Ishikawa (cell line): ENCODE measurements at regions not wholly inside any gene's neighbourhood (a gene's known extent, or its start where the extent isn't known, plus 50 kb on each side); places are given as distances from the start of the nearest gene placed in this dataset.

ENCODE experiments used
- CEBPB ChIP-seq: IDR thresholded peaks from 2 replicates; pipeline ENCODE4 v1.6.1; 2012
- CREB1 ChIP-seq: IDR thresholded peaks from 2 replicates; pipeline ENCODE4 v1.6.1; 2012; ENCODE audit warnings: low read depth
- EGR1 ChIP-seq: IDR thresholded peaks from 2 replicates; pipeline ENCODE4 v1.6.1; 2012
- EP300 ChIP-seq: IDR thresholded peaks from 2 replicates; pipeline ENCODE4 v1.6.1; 2012; ENCODE audit warnings: borderline replicate concordance
- FOXM1 ChIP-seq: IDR thresholded peaks from 2 replicates; pipeline ENCODE4 v1.6.1; 2012; ENCODE audit warnings: low read depth, borderline replicate concordance
- MAX ChIP-seq: IDR thresholded peaks from 2 replicates; pipeline ENCODE4 v1.6.1; 2012
- NFIC ChIP-seq: IDR thresholded peaks from 2 replicates; pipeline ENCODE4 v1.6.1; 2012
- RAD21 ChIP-seq: IDR thresholded peaks from 2 replicates; pipeline ENCODE4 v1.6.1; 2012; ENCODE audit warnings: low read depth
- TAF1 ChIP-seq: IDR thresholded peaks from 2 replicates; pipeline ENCODE4 v1.6.1; 2012; ENCODE audit warnings: low read depth, mild to moderate bottlenecking
- TCF12 ChIP-seq: IDR thresholded peaks from 2 replicates; pipeline ENCODE4 v1.6.1; 2012; ENCODE audit warnings: low read depth
- TEAD4 ChIP-seq: IDR thresholded peaks from 2 replicates; pipeline ENCODE4 v1.6.1; 2012
- USF1 ChIP-seq: IDR thresholded peaks from 2 replicates; pipeline ENCODE4 v1.6.1; 2012
- YY1 ChIP-seq: IDR thresholded peaks from 2 replicates; pipeline ENCODE4 v1.6.1; 2012; ENCODE audit warnings: low read depth
- ZBTB7A ChIP-seq: IDR thresholded peaks from 2 replicates; pipeline ENCODE4 v1.6.1; 2012; ENCODE audit warnings: low read depth
- TF ChIP-seq, protein P1 (sequence below): IDR thresholded peaks from 2 replicates; pipeline ENCODE4 v1.6.1; 2012; ENCODE audit warnings: low read depth, mild to moderate bottlenecking

- TF ChIP-seq TAF1 (no peak), RAD21 (no peak), NFIC (no peak), CREB1 (no peak), EP300 (no peak), FOXM1 (no peak), ZBTB7A (no peak), TCF12 (no peak), USF1 (no peak), MAX (no peak), YY1 (no peak), EGR1 (no peak)
- TF ChIP-seq, protein P1, sequence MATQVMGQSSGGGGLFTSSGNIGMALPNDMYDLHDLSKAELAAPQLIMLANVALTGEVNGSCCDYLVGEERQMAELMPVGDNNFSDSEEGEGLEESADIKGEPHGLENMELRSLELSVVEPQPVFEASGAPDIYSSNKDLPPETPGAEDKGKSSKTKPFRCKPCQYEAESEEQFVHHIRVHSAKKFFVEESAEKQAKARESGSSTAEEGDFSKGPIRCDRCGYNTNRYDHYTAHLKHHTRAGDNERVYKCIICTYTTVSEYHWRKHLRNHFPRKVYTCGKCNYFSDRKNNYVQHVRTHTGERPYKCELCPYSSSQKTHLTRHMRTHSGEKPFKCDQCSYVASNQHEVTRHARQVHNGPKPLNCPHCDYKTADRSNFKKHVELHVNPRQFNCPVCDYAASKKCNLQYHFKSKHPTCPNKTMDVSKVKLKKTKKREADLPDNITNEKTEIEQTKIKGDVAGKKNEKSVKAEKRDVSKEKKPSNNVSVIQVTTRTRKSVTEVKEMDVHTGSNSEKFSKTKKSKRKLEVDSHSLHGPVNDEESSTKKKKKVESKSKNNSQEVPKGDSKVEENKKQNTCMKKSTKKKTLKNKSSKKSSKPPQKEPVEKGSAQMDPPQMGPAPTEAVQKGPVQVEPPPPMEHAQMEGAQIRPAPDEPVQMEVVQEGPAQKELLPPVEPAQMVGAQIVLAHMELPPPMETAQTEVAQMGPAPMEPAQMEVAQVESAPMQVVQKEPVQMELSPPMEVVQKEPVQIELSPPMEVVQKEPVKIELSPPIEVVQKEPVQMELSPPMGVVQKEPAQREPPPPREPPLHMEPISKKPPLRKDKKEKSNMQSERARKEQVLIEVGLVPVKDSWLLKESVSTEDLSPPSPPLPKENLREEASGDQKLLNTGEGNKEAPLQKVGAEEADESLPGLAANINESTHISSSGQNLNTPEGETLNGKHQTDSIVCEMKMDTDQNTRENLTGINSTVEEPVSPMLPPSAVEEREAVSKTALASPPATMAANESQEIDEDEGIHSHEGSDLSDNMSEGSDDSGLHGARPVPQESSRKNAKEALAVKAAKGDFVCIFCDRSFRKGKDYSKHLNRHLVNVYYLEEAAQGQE, result no peak
Measured at GRCh38 chr15:93252780-93253179, 163.8 kb upstream of the RGMA start.

DNA sequence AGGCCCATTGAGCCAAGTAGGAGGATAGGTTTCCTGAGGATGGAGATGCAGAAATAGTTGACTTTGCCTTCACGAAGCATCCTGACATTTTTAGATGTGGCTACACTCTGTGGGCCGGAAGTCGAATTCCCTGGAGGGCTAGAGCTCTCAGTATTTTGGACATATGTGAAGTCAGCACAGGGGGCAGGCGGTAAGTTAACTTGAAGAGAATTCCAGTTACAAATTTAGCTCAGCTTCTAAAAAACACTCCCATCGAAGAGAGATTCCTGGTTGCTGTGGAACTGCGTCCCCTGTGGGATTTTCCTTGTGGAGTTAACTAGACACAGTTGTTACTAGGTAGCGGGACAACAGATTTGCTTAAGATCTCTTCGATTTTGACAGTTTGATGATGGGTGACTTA, 161.9 kb upstream of the RGMA start:
- TF ChIP-seq CREB1 (no peak), MAX (no peak), TCF12 (no peak), ZBTB7A (no peak), EP300 (no peak), YY1 (no peak), USF1 (no peak), TAF1 (no peak), FOXM1 (no peak)
- TF ChIP-seq, protein P1, result no peak

DNA sequence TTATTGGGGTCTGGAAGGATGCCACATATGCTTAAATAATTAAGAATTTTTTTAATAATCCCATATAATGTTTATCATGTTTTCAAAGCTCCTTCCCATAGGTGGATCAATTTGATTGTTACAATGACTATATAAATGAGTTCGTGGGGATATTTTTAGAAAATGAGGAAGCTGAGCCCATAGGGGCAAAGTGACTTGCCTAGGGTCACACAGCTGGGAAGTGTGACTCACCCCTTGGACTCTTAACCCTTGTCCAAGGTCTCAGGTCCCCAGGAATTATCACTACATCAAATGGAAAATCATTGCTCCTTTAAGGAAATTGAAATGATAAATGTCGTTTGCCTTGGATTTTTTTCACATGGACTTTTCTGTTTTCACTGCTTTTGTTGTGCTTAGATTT, 161.2 kb upstream of the RGMA start:
- TF ChIP-seq TEAD4, result no peak
- no peak for TF ChIP-seq TCF12
- no peak for TF ChIP-seq RAD21
- TF ChIP-seq, protein P1, result no peak
- TF ChIP-seq FOXM1, result no peak
- no peak for TF ChIP-seq CREB1
- TF ChIP-seq USF1, result no peak

DNA sequence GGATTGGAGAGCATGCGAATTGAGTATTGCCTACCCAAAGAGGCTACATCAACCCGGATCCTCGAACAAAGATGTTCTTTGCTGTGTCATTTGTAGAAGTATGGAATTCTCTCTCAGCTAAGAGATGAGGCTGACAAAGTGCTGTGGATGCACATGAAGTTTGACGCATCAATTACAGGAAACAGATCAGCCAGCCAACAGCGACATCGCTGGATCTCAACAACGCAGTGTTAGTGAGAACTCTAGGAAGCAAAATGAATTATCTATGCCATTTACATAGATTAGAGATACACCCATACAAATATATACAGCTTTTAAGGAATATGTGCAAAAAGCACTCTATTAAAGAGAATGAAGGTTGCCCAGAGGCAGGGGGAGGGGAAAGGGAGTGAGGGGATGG, 160.6 kb upstream of the RGMA start:
- TF ChIP-seq NFIC, result no peak
- TF ChIP-seq TCF12, result no peak
- TF ChIP-seq EP300, result no peak
- TF ChIP-seq EGR1, result no peak
- TF ChIP-seq TAF1, result no peak
- no peak for TF ChIP-seq CREB1
- TF ChIP-seq RAD21, result no peak
- TF ChIP-seq YY1, result no peak
- TF ChIP-seq ZBTB7A, result no peak
- TF ChIP-seq USF1, result no peak
- TF ChIP-seq FOXM1, result no peak
- TF ChIP-seq TEAD4, result no peak
- TF ChIP-seq, protein P1, result no peak
- no peak for TF ChIP-seq MAX
- no peak for TF ChIP-seq CEBPB
